ENCODE measurements at regions not wholly inside any gene's neighbourhood (a gene's known extent, or its start where the extent isn't known, plus 50 kb on each side); places are given as distances from the start of the nearest gene placed in this dataset.

DNA sequence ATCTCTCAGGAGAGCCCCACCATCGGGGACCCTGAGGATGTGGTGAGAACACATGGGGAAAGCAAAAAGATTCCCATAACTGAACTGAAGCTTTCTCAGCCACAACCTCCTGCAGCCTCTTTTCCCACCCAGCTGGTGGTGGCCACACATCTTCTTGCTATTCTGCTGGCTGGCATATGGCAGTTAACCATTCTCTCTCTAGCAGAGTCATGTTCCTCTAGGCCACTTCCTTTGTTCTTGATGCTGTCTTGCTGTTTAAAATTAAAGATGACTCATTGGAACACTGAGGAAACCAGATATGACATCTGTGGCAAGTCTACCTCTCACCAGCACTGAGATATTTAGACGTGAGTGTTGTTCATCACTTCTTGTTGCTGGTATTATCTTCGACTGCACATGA, 180.3 kb upstream of the ROBO2 start:
- TF ChIP-seq, protein P1, sequence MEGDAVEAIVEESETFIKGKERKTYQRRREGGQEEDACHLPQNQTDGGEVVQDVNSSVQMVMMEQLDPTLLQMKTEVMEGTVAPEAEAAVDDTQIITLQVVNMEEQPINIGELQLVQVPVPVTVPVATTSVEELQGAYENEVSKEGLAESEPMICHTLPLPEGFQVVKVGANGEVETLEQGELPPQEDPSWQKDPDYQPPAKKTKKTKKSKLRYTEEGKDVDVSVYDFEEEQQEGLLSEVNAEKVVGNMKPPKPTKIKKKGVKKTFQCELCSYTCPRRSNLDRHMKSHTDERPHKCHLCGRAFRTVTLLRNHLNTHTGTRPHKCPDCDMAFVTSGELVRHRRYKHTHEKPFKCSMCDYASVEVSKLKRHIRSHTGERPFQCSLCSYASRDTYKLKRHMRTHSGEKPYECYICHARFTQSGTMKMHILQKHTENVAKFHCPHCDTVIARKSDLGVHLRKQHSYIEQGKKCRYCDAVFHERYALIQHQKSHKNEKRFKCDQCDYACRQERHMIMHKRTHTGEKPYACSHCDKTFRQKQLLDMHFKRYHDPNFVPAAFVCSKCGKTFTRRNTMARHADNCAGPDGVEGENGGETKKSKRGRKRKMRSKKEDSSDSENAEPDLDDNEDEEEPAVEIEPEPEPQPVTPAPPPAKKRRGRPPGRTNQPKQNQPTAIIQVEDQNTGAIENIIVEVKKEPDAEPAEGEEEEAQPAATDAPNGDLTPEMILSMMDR (IDR thresholded peaks at IDR 0.05): no peak
- no peak for TF ChIP-seq ZFX (IDR thresholded peaks at IDR 0.05; ENCODE audit: borderline replicate concordance)
